ENCODE measurements at regions not wholly inside any gene's neighbourhood (a gene's known extent, or its start where the extent isn't known, plus 50 kb on each side); places are given as distances from the start of the nearest gene placed in this dataset.
"Not testable (repeated sequence)": the region's sequence is repeated elsewhere in the genome, so short reads cannot be mapped to it uniquely, and the experiment has no call there.

- in situ Hi-C loops (cut with MboI; ENCODE audit: low pct_unique_long_range_greater_than_20kb, low sequenced_read_pairs, unreplicated experiment) = no loop called here
- DNase-seq (ENCODE audit: low spot score) = no peak
- TF ChIP-seq CTCF (IDR thresholded peaks at IDR 0.05; ENCODE audit: extremely low read depth, insufficient read depth, missing control alignments) = no peak
These were observed 204.3 kb downstream of the SLITRK1 start for GRCh38 chr13:83677985-83678384.

DNA sequence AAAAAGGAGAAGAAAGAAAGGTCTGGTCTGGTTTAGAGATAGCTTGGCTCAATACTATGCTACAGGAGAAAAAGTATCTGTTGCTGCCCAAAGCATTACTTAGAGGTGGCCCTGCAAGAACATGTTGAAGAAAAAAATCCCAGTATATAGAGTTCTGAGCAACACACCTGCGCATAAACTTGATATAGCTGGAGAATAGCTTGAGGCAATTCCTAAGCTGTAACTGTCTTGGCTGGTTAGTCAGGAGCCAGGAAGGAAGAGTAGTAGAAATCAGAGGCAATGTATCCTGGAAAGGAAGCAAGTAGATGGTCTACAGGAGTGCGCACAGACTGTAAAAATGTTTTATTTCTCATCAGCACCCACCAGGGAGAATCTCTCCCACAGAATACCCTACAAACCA is 209.7 kb downstream of the SLITRK1 start:
- DNase-seq (ENCODE audit: low spot score) = no peak
- in situ Hi-C loops (cut with MboI; ENCODE audit: low pct_unique_long_range_greater_than_20kb, low sequenced_read_pairs, unreplicated experiment) = no loop called here
- no peak for TF ChIP-seq CTCF (IDR thresholded peaks at IDR 0.05; ENCODE audit: extremely low read depth, insufficient read depth, missing control alignments)

DNA sequence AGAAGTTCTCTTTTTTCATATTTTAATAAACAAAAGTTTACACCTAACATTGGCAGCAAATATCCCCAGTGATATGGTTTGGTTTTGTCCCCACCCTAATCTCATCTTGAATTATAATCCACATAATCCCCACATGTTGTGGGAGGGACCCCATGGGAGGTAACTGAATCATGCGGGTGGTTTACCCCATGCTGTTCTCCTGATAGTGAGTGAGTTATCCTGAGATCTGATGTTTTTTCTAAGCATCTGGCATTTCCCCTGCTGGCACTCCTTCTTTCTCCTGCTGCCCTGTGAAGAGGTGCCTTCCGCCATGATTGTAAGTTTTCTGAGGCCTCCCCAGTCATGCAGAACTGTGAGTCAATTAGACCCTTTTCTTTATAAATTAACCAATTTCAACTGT is 214.7 kb downstream of the SLITRK1 start:
- in situ Hi-C loops (cut with MboI; ENCODE audit: low pct_unique_long_range_greater_than_20kb, low sequenced_read_pairs, unreplicated experiment) = no loop called here
- DNase-seq (ENCODE audit: low spot score) = no peak
- no peak for TF ChIP-seq CTCF (IDR thresholded peaks at IDR 0.05; ENCODE audit: extremely low read depth, insufficient read depth, missing control alignments)

DNA sequence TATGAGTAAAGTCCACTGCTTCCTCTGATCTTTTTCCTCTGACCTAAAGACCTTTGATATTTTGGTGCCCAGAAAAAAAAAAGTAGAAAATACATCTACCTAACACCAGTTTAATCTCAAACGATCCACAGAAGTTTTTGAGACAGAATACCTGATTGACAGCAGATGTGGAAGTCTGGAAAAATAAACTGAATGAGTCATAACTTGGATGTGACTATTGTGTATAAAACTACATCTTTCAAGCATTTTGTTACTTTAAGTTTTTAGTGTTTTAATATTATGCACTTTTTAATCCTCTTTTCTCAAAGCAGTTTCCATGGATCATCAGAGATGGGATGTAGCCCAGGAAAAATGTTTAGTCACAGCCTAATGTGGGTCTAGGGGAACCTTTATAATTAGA is 216.1 kb downstream of the SLITRK1 start:
- in situ Hi-C loops (cut with MboI; ENCODE audit: low pct_unique_long_range_greater_than_20kb, low sequenced_read_pairs, unreplicated experiment) = no loop called here
- TF ChIP-seq CTCF (IDR thresholded peaks at IDR 0.05; ENCODE audit: extremely low read depth, insufficient read depth, missing control alignments) = no peak
- DNase-seq (ENCODE audit: low spot score) = no peak

DNA sequence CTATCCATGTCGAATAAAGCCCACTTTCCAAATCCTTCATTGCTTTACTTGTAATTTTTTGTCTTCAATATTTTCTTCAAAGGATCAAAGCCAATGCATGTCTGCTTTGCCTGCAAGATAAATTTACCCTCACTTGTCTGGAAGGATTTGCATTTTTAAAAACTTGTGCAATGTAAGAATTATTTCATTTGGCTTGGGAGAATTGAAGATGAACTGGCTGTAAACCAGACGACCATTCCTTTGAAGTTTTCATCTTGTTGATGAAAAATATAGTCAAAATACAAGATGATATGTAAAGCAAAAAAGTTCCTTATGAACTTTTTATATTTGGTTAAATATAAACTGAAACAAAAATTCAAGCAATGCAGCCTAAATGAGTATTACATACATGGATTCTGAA is 225.0 kb downstream of the SLITRK1 start:
- no peak for TF ChIP-seq CTCF (IDR thresholded peaks at IDR 0.05; ENCODE audit: extremely low read depth, insufficient read depth, missing control alignments)
- in situ Hi-C loops (cut with MboI; ENCODE audit: low pct_unique_long_range_greater_than_20kb, low sequenced_read_pairs, unreplicated experiment) = no loop called here
- DNase-seq (ENCODE audit: low spot score) = no peak

DNA sequence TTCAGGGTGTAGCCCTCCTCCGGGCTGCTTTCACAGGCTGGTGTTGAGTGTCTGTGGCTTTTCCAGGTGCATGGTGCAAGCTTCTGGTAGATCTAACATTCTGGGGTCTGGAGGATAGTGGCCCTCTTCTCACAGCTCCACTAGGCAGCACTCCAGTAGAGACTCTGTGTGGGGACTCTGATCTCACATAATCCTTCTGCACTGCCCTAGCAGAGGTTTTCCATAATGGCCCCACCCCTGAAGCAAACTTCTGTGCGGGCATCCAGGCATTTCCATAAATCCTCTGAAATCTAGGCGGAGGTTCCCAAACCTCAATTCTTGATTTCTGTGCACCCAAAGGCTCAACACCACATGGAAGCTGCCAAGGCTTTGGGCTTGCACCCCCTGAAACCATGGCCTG is 239.7 kb downstream of the SLITRK1 start:
- in situ Hi-C loops (cut with MboI; ENCODE audit: low pct_unique_long_range_greater_than_20kb, low sequenced_read_pairs, unreplicated experiment); DNase-seq (ENCODE audit: low spot score): not testable (repeated sequence)

GRCh38 chr13:83634601-83635000 is 247.7 kb downstream of the SLITRK1 start:
- in situ Hi-C loops (cut with MboI; ENCODE audit: low pct_unique_long_range_greater_than_20kb, low sequenced_read_pairs, unreplicated experiment) = no loop called here
- TF ChIP-seq CTCF (IDR thresholded peaks at IDR 0.05; ENCODE audit: extremely low read depth, insufficient read depth, missing control alignments) = no peak

More at GRCh38 chr13:83634601-83635000, 247.7 kb downstream of the SLITRK1 start:
- DNase-seq (ENCODE audit: low spot score) = no peak
